GM23338 (cell line): ENCODE measurements at regions not wholly inside any gene's neighbourhood (a gene's known extent, or its start where the extent isn't known, plus 50 kb on each side); places are given as distances from the start of the nearest gene placed in this dataset.

Experiments used
- ATAC-seq: fragments of 200-7000 bp; cut with Tn5 transposase; 3 replicates; pipeline ENCODE4 v1.9.1; 2020
- DNase-seq: peaks from one replicate; pipeline ENCODE4 v3.0.0-alpha.2; 2015; ENCODE audit warnings: low spot score
- H2AFZ ChIP-seq: fragments of 200-600 bp; sonication (generic); 2 replicates; pipeline ENCODE4 v1.8.0; 2016; ENCODE audit warnings: antibody characterized with exemption, mild to moderate bottlenecking, moderate library complexity
- H3F3A ChIP-seq: fragments of 200-600 bp; sonication (generic); replicated peaks from 2 replicates; pipeline ENCODE4 v1.8.0; 2017; ENCODE audit warnings: antibody characterized with exemption, mixed run types, low read depth
- H3K27ac ChIP-seq: fragments of 200-600 bp; sonication (generic); 2 replicates; pipeline ENCODE4 v1.6.1; 2016; ENCODE audit warnings: low read depth
- H3K27me3 ChIP-seq: fragments of 200-600 bp; sonication (generic); 2 replicates; pipeline ENCODE4 v1.8.0; 2016; ENCODE audit warnings: mild to moderate bottlenecking, mixed run types, moderate library complexity; ENCODE audit not compliant: insufficient read depth
- H3K36me3 ChIP-seq: fragments of 200-600 bp; sonication (generic); 2 replicates; pipeline ENCODE4 v1.8.0; 2016; ENCODE audit warnings: mild to moderate bottlenecking; ENCODE audit not compliant: insufficient read depth
- H3K4me1 ChIP-seq: fragments of 200-600 bp; sonication (generic); 2 replicates; pipeline ENCODE4 v1.8.0; 2016; ENCODE audit warnings: mild to moderate bottlenecking, moderate library complexity; ENCODE audit not compliant: insufficient read depth
- H3K4me2 ChIP-seq: fragments of 200-600 bp; sonication (generic); 2 replicates; pipeline ENCODE4 v1.7.1; 2017; ENCODE audit warnings: mixed run types
- H3K4me3 ChIP-seq: fragments of 200-600 bp; sonication (generic); 2 replicates; pipeline ENCODE4 v1.6.1; 2016; ENCODE audit warnings: mixed run types
- H3K79me2 ChIP-seq: fragments of 200-600 bp; sonication (generic); replicated peaks from 2 replicates; pipeline ENCODE4 v1.8.0; 2017; ENCODE audit warnings: mild to moderate bottlenecking; ENCODE audit not compliant: insufficient read depth
- H3K9me2 ChIP-seq: fragments of 200-600 bp; sonication (generic); 2 replicates; pipeline ENCODE4 v1.8.0; 2017; ENCODE audit not compliant: insufficient read depth
- H4K20me1 ChIP-seq: fragments of 200-600 bp; sonication (generic); replicated peaks from 2 replicates; pipeline ENCODE4 v1.8.0; 2017; ENCODE audit warnings: mild to moderate bottlenecking; ENCODE audit not compliant: insufficient read depth
- H3K27ac Mint-ChIP-seq: 2 replicates; pipeline ENCODE4 v1.8.0; 2020; ENCODE audit warnings: inconsistent platforms, mild to moderate bottlenecking, moderate library complexity, mixed read lengths
- H3K27me3 Mint-ChIP-seq: 3 replicates; pipeline ENCODE4 v1.8.0; 2022; ENCODE audit warnings: low read depth, mild to moderate bottlenecking, moderate library complexity, mixed read lengths, inconsistent platforms; ENCODE audit not compliant: insufficient read depth, poor library complexity
- H3K36me3 Mint-ChIP-seq: 3 replicates; pipeline ENCODE4 v1.8.0; 2021; ENCODE audit warnings: low read depth, mild to moderate bottlenecking, inconsistent platforms, moderate library complexity, mixed read lengths
- H3K4me1 Mint-ChIP-seq: 3 replicates; pipeline ENCODE4 v1.8.0; 2020; ENCODE audit warnings: mild to moderate bottlenecking, inconsistent platforms, mixed read lengths
- H3K4me3 Mint-ChIP-seq: 3 replicates; pipeline ENCODE4 v1.8.0; 2021; ENCODE audit warnings: moderate library complexity, mild to moderate bottlenecking, inconsistent platforms, mixed read lengths
- H3K9me3 Mint-ChIP-seq: 3 replicates; pipeline ENCODE4 v1.8.0; 2020; ENCODE audit warnings: moderate library complexity, mild to moderate bottlenecking, inconsistent platforms, mixed read lengths
- CTCF ChIP-seq, 2 experiments: fragments of 200-600 bp in 1 of 2; sonication (generic) in 1 of 2; conservative IDR thresholded peaks; 2 replicates each; pipeline versions ENCODE4 v1.5.1 to v1.6.1; 2016 to 2017; ENCODE audit warnings: antibody characterized with exemption in 2 of 2, low read depth in 2 of 2, mild to moderate bottlenecking in 2 of 2, moderate library complexity in 1 of 2
- ETS1 ChIP-seq: IDR thresholded peaks from 2 replicates; pipeline ENCODE4 v1.6.1; 2016; ENCODE audit warnings: antibody characterized with exemption
- JUNB ChIP-seq: IDR thresholded peaks from one replicate; pipeline ENCODE4 v1.6.1; 2016; ENCODE audit warnings: antibody characterized with exemption; ENCODE audit not compliant: unreplicated experiment
- NANOG ChIP-seq: IDR thresholded peaks from 2 replicates; pipeline ENCODE4 v1.6.1; 2016; ENCODE audit warnings: antibody characterized with exemption, borderline replicate concordance
- POLR2AphosphoS5 ChIP-seq: IDR thresholded peaks from 2 replicates; pipeline ENCODE4 v1.6.1; 2016; ENCODE audit warnings: antibody characterized with exemption, low read depth
- REST ChIP-seq: IDR thresholded peaks from one replicate; pipeline ENCODE4 v1.6.1; 2018; ENCODE audit warnings: antibody characterized with exemption; ENCODE audit not compliant: unreplicated experiment
- ZNF114 ChIP-seq: fragments of 250-450 bp; sonication (Bioruptor Pico); IDR thresholded peaks from 2 replicates; pipeline ENCODE4 v1.5.0; 2020; ENCODE audit warnings: mild to moderate bottlenecking, moderate library complexity
- ZNF331 ChIP-seq: fragments of 250-450 bp; sonication (Bioruptor Pico); IDR thresholded peaks from 2 replicates; pipeline ENCODE4 v1.5.0; 2020; ENCODE audit warnings: low read depth, mild to moderate bottlenecking, moderate library complexity
- ZNF462 ChIP-seq: fragments of 250-450 bp; sonication (Bioruptor Pico); IDR thresholded peaks from 2 replicates; pipeline ENCODE4 v1.5.0; 2020; ENCODE audit warnings: mild to moderate bottlenecking, moderate library complexity

- 0 out of 2 replicates have a peak, but pooled peaks cover 3% of the 10 kb centered on the region for H3F3A ChIP-seq
- Mint-ChIP-seq H3K27ac (no peak overlapping the region), H3K9me3 (peaks cover 15% of the 10 kb centered on the region), H3K4me3 (peak overlapping the region; percentile 63), H3K36me3 (peaks cover 6% of the 10 kb centered on the region; the same call in 1 of the 3 replicates), H3K4me1 (peaks cover 17% of the 10 kb centered on the region), H3K27me3 (peaks cover 42% of the 10 kb centered on the region)
- TF ChIP-seq NANOG (no peak), REST (no peak), POLR2AphosphoS5 (no peak), ZNF331 (CRISPR knock-in tag) (no peak), ZNF462 (no peak), ETS1 (no peak), JUNB (no peak), ZNF114 (CRISPR knock-in tag) (no peak), CTCF (conservative IDR thresholded peaks at IDR 0.05; ENCODE audit: low read depth in 2 of 2) (no peak)
- peaks cover 26% of the 10 kb centered on the region for H3K27me3 ChIP-seq
- H4K20me1 ChIP-seq: no peaks in the 10 kb centered on the region
- H3K9me2 ChIP-seq: no peaks in the 10 kb centered on the region
- no peaks in the 10 kb centered on the region for H3K79me2 ChIP-seq
- no peak for DNase-seq
- H3K4me2 ChIP-seq: peak overlapping the region; percentile 80; the same call in 1 of the 2 replicates
- no peaks in the 10 kb centered on the region for H3K36me3 ChIP-seq
- no peaks in the 10 kb centered on the region for H3K4me1 ChIP-seq
- no peak overlapping the region for H3K27ac ChIP-seq
- H2AFZ ChIP-seq: no peak overlapping the region
- H3K4me3 ChIP-seq: peak overlapping the region; percentile 59; the same call in 1 of the 2 replicates
- ATAC-seq: no peak
These were observed 104.4 kb downstream of the ADRA2C start for GRCh38 chr4:3870567-3870962.
